ENCODE measurements at regions not wholly inside any gene's neighbourhood (a gene's known extent, or its start where the extent isn't known, plus 50 kb on each side); places are given as distances from the start of the nearest gene placed in this dataset.

- TF ChIP-seq POLR2A (IDR thresholded peaks at IDR 0.05; ENCODE audit: low read depth, low read length) (no peak), TAF1 (IDR thresholded peaks at IDR 0.05; ENCODE audit: borderline replicate concordance, low read depth, low read length) (no peak)
These were observed 202.9 kb upstream of the PITRM1 start for GRCh38 chr10:3375505-3375904.

Measured in GM12892 (cell line).